ENCODE measurements at regions not wholly inside any gene's neighbourhood (a gene's known extent, or its start where the extent isn't known, plus 50 kb on each side); places are given as distances from the start of the nearest gene placed in this dataset.

DNA sequence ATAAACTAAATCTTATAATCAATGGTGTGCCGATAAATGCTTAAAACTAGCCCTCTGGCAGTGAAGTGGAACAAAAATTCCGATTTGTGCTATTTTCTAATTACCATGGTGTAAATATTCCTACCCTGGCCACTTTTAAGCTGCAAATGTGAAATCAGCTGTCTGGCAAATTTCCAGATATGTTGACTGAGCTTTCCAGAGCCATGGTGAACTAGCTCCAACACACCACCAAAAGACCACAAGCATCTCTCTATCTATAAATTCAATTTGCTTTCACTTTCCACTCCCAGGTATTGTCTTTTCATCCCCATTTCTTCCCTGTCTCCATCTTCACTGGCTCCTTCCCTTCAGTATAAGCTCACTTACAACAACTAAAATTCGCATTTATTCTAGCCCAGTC, 152.3 kb upstream of the RGS18 start:
- TF ChIP-seq EZH2 (IDR thresholded peaks at IDR 0.05; ENCODE audit: borderline replicate concordance) (no peak), EZH2phosphoT487 (IDR thresholded peaks at IDR 0.05; ENCODE audit: low read depth, severe bottlenecking, unreplicated experiment) (no peak)
- TF ChIP-seq, protein P1, sequence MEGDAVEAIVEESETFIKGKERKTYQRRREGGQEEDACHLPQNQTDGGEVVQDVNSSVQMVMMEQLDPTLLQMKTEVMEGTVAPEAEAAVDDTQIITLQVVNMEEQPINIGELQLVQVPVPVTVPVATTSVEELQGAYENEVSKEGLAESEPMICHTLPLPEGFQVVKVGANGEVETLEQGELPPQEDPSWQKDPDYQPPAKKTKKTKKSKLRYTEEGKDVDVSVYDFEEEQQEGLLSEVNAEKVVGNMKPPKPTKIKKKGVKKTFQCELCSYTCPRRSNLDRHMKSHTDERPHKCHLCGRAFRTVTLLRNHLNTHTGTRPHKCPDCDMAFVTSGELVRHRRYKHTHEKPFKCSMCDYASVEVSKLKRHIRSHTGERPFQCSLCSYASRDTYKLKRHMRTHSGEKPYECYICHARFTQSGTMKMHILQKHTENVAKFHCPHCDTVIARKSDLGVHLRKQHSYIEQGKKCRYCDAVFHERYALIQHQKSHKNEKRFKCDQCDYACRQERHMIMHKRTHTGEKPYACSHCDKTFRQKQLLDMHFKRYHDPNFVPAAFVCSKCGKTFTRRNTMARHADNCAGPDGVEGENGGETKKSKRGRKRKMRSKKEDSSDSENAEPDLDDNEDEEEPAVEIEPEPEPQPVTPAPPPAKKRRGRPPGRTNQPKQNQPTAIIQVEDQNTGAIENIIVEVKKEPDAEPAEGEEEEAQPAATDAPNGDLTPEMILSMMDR (IDR thresholded peaks at IDR 0.05; ENCODE audit: poor library complexity): no peak
